NCI-H1048 (cell line): ENCODE measurements at regions not wholly inside any gene's neighbourhood (a gene's known extent, or its start where the extent isn't known, plus 50 kb on each side); places are given as distances from the start of the nearest gene placed in this dataset.
"Not testable (repeated sequence)": the region's sequence is repeated elsewhere in the genome, so short reads cannot be mapped to it uniquely, and the experiment has no call there.

Source experiments
- DNase-seq: peaks from one replicate; lab custom pipeline; 2025; lab: John Stamatoyannopoulos, UW

DNA sequence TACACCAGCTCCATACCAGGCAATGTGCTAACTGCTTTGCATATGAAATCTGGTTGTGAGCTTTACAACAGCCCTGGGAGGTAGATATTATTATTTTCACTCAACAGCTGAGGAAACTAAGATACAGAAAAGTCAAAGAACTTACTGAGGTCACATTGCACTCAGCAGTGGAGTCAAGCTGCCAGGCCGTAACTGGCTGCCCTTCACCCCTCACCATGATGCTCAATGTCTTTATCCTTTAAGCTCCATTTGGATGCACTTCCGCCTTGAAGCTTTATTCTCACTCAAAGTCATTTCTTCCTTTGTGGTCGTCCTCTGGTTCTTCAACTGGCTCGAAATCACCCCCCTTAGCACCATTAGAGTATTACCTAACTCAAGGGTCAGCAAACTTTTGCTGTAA lies 81.7 kb upstream of the RALGPS2 start:
- DNase-seq, result no peak

DNA sequence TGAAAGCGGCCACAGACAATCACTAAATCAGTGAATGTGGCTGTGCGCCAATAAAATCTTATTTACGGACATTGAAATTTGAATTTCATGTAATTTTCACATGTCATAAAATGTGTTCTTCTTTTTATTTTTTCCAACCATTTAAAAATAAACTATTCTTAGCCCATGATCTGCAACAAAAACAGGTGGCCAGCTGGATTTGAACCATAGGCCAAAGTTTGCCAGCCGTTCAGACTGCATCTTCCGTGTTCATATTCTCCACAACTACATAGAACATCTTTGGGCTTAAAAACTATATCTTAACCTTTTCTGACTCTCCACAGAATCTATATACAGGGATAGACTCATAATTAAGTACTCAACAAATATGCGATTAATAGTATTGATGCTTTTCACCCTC lies 81.2 kb upstream of the RALGPS2 start:
- DNase-seq, result no peak

DNA sequence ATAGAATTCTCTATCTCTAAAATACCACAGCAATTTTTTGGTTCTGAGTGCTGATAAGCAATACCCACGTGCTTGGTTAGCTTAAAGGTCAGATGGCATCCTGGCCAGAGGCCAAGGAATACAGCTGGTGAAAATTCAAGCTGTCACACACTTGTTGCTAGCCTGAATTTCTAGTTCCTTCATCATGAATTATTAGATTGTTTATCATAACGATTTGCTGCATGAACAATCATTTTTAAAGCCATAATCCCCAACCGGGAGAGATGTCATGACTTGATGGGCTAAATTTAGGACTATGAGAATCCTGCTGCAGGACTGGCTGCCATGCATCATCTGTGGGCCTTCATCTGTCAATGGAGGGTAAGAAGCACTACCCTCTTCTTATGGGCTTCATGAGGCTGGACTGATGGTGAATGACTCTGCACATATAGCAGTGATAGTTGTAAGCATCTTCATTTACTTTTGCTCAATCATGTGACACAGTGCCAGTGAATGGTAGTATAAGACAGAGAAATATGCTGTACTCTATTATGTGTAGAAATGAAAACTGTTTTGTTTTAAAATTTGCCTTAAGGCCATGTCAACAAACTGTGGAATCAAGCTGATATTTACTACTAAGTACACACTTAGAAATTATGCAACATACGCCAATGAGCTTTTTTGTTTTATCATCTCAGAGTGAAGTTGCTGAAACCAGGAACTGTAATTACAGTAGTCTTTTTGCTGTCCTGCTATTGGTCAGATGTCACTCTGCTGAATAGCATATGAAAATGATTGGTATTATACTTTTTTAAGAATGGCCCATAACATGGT lies 80.5 kb upstream of the RALGPS2 start:
- no peak for DNase-seq

DNA sequence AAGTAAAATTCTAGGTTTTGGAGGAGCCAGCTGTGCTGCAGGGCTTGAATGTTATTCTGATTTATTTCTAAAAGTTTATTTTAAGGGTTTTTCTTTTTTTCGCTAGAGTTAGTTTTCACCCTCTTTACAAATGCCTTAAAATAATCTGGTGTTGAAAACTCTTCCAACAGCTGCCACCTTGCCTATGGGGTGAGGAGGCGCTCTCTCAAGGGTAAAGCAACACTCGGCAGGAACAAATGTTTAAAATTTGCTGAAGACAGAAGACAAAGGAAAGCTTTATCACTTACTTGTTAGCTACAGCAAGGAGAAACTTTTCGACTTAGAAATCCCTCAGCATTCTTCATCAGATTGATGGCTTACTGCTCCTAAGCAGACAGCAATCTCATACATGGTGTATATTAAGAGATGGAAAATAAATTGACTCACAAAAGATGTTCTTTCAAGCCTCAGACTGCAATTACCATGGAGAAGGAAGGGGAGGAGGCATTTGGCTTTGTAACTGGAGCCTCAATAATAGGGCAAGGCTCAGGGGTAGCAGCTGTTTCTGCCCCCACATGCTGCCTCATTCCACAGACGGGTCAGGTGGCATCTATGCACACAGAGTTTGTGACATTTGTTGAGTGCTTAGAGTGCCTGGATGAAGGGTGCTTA lies 79.8 kb upstream of the RALGPS2 start:
- DNase-seq, result no peak

DNA sequence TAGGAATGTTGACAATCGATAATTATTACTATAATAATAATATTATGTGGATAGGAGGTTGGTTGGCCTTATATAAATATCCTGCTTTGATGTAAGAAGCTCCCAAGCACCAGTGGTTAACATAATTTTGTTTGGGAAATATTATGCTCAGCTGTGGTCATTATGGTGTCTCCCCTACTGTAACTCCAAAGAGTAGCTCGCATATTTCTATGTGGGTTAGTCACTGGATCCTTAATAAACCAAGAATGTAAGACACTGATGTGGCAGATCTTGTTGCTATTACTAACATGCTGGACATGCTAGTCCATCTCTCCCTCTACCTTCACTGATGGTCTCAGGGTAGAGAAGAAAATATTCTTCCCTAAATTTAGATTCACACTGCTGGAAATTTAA lies 79.2 kb upstream of the RALGPS2 start:
- no peak for DNase-seq

DNA sequence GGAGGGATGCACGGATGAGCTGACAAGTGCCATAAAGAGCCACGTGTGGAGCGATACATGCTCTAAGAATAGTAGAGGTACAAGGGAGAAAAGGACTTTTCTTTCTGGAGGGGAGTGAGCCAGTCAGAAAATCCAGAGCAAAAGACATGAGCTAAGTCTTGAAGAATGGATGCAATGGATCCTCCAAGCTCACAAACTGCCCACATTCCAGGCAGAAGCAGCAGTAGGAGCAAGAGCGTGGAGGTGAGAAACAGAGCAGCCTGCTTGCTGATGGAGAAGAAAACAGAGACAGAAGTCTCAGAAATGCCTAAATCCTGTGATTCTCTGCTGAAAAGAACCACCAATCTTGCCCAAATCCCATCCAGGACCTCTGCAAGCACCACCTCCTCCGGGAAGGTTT lies 78.2 kb upstream of the RALGPS2 start:
- no peak for DNase-seq

DNA sequence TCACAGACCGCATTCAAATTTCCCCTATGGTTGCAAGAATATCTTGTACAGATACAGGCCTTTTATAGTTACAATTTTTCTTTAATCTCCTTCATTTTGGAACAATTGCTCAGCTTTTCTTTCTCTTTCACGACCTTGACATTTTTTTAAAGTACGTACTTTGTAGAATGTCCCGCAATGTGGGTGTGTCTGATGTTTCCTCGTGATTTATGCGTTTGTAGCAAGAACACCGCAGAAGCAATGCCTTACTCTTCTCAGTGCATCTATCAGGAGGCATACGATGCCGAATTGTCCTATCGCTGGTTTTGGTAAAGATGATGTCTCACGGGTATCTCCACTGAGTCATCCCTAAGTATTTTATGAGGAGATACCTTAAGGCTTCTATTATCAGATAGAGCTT lies 76.9 kb upstream of the RALGPS2 start:
- DNase-seq, result no peak

DNA sequence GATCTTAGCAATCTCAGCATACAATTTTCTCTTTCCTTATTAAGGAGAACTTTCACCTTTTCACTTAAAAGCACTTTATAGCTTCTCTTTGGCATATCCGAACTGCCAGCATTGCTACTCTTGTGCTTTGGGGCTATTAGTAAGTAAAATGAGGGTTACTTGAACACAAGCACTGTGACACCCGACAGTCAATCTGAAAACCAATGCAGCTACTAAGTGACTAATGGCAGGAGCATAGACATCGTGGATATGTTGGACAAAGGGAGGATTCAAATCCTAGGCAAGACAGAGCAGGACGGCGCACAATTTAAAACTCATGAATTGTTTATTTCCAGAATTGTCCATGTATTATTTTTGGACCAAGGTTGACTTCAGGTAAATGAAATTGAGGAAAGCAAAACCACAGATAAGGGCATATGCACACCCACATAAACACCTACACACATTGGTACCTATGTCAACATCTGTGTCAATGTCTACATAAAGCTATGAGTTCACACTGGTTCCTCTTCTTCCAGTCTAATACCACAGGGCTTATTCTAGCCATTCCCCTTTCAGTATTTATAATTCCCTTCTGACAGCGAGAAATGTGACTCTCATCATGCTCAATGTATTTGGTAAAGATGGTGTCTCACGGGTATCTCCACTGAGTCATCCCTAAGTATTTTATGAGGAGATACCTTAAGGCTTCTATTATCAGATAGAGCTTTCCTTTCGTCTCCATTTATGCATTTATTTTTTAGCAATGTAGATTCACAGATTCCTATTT lies 75.3 kb upstream of the RALGPS2 start:
- no peak for DNase-seq

DNA sequence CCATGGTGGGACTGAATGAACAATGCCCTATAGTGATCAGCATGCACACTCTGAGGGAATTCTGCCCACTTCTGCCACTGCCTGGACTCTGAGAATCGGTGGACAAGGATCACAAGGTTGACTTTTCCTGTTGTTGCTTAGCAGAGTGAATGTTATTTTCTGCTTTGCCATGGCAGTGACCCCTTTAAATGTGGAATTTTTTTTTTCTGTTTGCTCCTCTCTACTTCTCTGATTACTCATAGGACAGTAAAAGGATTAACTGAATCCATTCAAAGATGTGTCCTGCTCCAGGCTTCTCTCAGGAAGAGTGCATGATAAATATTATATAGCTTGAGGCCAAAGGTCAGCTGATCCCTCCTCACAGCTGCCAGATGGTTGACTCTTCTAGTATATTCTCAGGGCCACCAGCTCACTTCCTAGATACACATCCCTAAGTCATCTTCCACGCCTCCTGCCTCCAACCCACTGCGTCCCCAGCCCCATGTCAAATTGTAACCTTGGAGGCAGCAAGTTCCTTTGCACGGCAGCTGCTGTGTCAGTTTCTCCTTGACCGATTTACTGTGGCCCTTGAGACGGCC lies 74.0 kb upstream of the RALGPS2 start:
- no peak for DNase-seq

DNA sequence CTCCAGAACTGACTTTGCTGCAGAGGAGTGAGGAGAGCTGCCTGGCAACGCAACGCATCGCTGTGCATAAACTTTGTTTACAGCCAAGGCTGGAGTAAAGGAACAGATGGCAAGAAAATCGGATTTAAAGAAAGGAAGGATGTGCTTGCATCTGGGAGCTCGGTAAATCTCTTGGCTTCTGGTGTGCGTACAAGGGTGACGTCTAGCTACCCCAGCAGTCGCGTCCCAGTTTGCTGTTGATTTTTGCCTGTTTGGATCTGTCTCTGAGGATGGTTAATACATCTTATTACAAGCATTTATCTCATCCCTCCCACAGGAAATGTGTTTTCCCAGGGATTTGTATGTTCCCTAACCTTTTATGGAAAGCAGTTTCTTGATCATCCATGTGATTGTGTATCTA lies 73.3 kb upstream of the RALGPS2 start:
- DNase-seq, result no peak

DNA sequence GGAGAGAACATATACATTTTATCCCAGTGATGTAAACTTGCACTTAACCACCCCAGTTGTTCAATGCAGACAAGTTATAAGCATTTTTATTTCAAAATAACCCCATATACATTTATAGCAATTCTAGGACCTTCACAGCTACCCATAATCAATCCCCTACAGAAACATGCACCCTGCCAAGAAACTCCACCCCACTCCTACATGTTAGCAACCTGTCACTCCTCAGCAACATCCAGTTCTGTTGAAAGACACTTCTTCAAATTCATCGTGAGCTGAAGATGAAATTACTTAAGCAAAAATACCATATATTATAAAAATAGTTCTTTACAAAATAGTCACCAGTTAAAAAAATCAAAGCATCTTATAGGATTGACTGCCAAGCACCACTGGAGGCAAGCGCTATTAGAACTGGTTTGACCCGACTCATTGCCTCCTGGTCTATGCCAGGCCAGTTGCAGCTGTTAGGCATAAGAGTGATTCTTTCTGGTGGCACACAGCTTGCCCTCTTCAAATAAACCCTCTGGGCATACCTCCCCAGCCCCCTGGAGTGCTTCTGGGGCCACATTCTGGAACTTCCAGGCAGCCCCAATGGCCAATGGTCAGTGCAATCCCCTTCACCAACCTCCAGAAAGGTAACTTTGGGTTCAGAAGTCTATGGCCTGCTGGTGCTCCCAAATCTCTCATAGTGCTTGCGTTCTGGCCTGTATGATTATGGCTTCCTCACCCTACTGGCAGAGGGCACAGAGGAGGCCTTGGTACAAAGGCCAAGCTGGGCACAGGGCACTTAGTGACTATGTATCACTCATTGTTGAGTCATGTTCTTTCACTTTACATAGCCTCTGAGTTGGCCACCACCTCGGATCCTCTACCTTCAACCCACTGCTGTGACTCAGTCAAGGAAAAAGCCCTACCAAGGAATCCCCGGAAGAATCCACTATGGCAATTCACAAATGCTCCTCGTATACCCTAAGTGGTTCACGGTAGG lies 72.2 kb upstream of the RALGPS2 start:
- DNase-seq, result no peak

DNA sequence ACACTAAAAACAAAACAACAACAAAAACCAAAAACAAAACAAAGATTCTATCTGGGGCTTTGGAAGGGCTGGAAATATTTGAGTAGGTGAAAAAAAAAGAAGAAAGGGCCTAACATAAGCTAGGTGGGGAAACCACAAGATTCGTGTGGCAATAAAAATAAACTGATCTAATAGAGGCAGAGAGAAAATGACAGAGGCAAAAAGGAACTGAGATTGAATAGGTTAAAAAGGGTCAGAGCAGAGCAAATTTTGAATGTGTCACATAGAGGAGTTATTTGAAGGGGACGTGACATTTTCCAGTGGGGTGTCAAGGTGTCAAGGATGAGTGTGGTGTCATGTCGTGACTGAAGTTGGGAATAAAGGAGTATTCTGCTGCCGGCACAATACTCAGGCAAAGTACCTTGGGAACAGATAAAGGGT lies 65.2 kb upstream of the RALGPS2 start:
- no peak for DNase-seq

DNA sequence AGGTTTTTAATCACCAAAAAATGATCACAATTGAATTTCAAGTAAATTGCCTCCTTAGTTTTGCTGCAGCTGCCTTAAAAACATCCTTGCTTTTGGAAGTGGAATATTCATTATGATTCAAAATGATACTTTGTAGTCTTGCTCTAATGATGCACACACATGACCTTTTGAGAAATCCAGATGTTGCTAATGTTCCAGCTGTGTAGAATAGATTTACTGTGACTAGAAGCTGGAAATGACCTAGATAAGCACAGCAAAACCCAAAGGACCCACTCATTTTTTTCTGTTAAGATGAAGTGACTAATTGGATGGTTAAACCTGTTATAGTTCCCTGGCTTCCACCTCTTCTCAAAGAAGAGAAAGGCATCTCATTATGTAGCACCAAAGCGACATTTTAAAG lies 64.6 kb upstream of the RALGPS2 start:
- no peak for DNase-seq

DNA sequence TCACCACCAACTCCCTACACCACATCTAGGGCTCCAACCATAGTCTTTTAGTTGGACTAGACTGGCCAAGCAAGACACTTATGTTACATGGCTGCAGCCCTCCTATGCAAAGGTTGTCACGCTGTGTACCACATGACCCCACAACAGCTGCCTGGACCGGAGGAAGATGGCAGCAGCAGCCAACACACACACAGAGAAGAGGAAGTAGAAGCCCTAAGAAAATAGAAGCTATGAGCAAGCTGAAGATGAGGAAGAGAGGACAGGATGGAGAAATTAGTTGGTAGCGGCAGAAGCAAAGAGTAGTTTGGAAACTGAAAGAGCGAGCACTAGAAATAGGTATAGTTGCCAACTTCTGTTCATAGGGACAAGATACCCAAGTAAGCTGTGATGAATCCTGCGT lies 60.8 kb upstream of the RALGPS2 start:
- no peak for DNase-seq

DNA sequence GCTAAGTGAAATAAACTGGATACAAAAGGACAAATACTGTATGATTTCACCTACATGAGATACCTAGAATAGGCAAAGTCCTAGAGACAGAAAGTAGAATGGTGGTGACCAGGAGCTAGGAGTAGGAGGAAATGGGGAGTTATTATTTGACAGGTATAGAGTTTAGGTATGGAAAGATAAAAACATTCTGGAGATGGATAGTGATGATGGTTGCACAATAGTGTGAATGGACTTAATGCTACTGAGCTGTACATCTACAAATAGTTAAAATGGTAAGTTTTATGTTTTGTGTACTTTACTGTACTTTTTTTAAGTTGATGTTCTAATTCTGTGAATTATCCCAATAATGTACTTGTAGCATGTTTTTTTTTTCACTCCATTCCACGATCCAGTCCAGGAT lies 59.5 kb upstream of the RALGPS2 start:
- DNase-seq, result no peak

DNA sequence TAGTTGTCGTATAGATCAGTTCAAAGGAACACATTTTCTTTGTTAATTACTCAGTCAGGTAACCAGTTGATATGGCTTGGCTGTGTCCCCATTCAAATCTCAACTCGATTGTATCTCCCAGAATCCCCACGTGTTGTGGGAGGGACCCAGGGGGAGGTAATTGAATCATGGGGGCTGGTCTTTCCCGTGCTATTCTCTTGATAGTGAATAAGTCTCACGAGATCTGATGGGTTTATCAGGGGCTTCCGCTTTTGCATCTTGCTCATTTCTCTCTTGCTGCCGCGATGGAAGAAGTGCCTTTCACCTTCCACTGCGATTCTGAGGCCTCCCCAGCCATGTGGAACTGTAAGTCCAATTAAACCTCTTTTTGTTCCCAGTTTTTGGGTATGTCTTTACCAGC lies 58.2 kb upstream of the RALGPS2 start:
- DNase-seq, result not testable (repeated sequence)

DNA sequence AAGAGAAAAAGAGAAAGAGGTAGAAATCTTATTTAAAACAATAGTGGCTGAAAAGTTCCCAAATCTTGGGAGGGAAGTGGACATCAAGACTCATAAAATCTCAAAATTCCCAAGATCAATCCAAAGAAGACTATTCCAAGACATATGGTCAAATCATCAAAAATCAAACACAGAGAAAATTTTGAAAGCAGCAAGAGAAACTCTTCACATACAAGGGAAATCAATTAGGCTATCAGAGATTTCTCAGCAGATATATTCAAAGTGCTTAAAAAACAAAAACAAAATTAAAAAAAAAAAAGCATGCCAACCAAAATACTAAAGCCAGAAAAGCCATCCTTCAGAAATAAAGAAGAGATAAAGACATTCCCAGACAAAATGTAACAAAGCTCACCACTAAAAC lies 52.6 kb upstream of the RALGPS2 start:
- DNase-seq, result no peak

DNA sequence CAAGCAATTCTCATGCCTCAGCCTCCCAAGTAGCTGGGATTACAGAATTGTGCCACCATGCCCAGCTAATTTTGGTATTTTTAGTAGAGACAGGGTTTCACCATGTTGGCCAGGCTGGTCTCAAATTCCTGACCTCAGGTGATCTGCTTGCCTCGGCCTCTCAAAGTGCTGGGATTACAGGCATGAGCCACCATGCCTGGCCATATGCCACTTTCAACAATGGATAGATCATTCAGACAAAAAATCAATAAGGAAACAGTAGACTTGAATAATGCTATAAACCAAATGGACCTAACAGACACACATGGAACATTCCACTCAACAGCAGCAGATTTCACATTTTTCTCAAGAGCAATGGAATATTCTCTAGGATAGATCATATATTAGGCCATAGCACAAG lies 50.5 kb upstream of the RALGPS2 start:
- DNase-seq, result not testable (repeated sequence)
